ENCODE measurements at regions not wholly inside any gene's neighbourhood (a gene's known extent, or its start where the extent isn't known, plus 50 kb on each side); places are given as distances from the start of the nearest gene placed in this dataset.

GRCh38 chr7:121540138-121540537 lies 144.0 kb upstream of the FAM3C start:
- no peak for TF ChIP-seq CTCF (IDR thresholded peaks at IDR 0.05; ENCODE audit: low read length)
- TF ChIP-seq EZH2 (optimal IDR thresholded peaks at IDR 0.05; ENCODE audit: low read depth, low read length) = no peak

Data from MM.1S (cell line).